Glutamatergic neuron (in vitro differentiated cells): ENCODE measurements at regions not wholly inside any gene's neighbourhood (a gene's known extent, or its start where the extent isn't known, plus 50 kb on each side); places are given as distances from the start of the nearest gene placed in this dataset.

Source experiments
- DNase-seq: peaks from one replicate; pipeline ENCODE4 v3.0.0; 2022
- H3K27ac Mint-ChIP-seq: one replicate; pipeline ENCODE4 v1.8.0; 2020; ENCODE audit warnings: mild to moderate bottlenecking, mixed read lengths, inconsistent platforms; ENCODE audit not compliant: unreplicated experiment
- H3K27me3 Mint-ChIP-seq: one replicate; pipeline ENCODE4 v1.8.0; 2020; ENCODE audit warnings: mild to moderate bottlenecking, moderate library complexity, mixed read lengths, inconsistent platforms; ENCODE audit not compliant: unreplicated experiment
- H3K36me3 Mint-ChIP-seq: one replicate; pipeline ENCODE4 v1.8.0; 2020; ENCODE audit warnings: mild to moderate bottlenecking, mixed read lengths, inconsistent platforms; ENCODE audit not compliant: unreplicated experiment
- H3K4me1 Mint-ChIP-seq: one replicate; pipeline ENCODE4 v1.8.0; 2020; ENCODE audit warnings: mild to moderate bottlenecking, low read depth, mixed read lengths, inconsistent platforms; ENCODE audit not compliant: unreplicated experiment
- H3K4me3 Mint-ChIP-seq: one replicate; pipeline ENCODE4 v1.8.0; 2020; ENCODE audit warnings: mild to moderate bottlenecking, mixed read lengths, inconsistent platforms; ENCODE audit not compliant: unreplicated experiment
- H3K9me3 Mint-ChIP-seq: one replicate; pipeline ENCODE4 v1.8.0; 2020; ENCODE audit warnings: mild to moderate bottlenecking, moderate library complexity, mixed read lengths, inconsistent platforms; ENCODE audit not compliant: unreplicated experiment
- CTCF ChIP-seq: fragments of 200-600 bp; sonication (generic); IDR thresholded peaks from one replicate; pipeline ENCODE4 v1.5.0; 2021; ENCODE audit not compliant: partially characterized antibody, unreplicated experiment

- no peak for DNase-seq
- H3K36me3 Mint-ChIP-seq = peaks cover 20% of the 10 kb centered on the region
- no peak for TF ChIP-seq CTCF
- no peaks in the 10 kb centered on the region for H3K27me3 Mint-ChIP-seq
- no peak overlapping the region for H3K27ac Mint-ChIP-seq
- no peak overlapping the region for H3K4me3 Mint-ChIP-seq
- peaks cover 5% of the 10 kb centered on the region for H3K9me3 Mint-ChIP-seq
- H3K4me1 Mint-ChIP-seq = no peaks in the 10 kb centered on the region
These were observed 173.1 kb downstream of the CYLC2 start for GRCh38 chr9:103168254-103168653.

- Mint-ChIP-seq H3K27ac (no peak overlapping the region), H3K4me1 (no peaks in the 10 kb centered on the region), H3K36me3 (peaks cover 20% of the 10 kb centered on the region), H3K27me3 (no peaks in the 10 kb centered on the region), H3K9me3 (peaks cover 5% of the 10 kb centered on the region), H3K4me3 (no peak overlapping the region)
- DNase-seq = no peak
- no peak for TF ChIP-seq CTCF
These were observed 174.7 kb downstream of the CYLC2 start for GRCh38 chr9:103169798-103170197.

- no peak overlapping the region for H3K27ac Mint-ChIP-seq
- H3K9me3 Mint-ChIP-seq = no peaks in the 10 kb centered on the region
- DNase-seq = no peak
- H3K27me3 Mint-ChIP-seq = no peaks in the 10 kb centered on the region
- H3K36me3 Mint-ChIP-seq = no peaks in the 10 kb centered on the region
- TF ChIP-seq CTCF = no peak
- H3K4me1 Mint-ChIP-seq = no peaks in the 10 kb centered on the region
- no peak overlapping the region for H3K4me3 Mint-ChIP-seq
These were observed 188.6 kb downstream of the CYLC2 start for GRCh38 chr9:103183701-103184171.

GRCh38 chr9:103186959-103187358, 191.8 kb downstream of the CYLC2 start:
- Mint-ChIP-seq H3K9me3 (no peaks in the 10 kb centered on the region), H3K27ac (no peak overlapping the region), H3K27me3 (no peaks in the 10 kb centered on the region), H3K36me3 (no peaks in the 10 kb centered on the region), H3K4me3 (no peak overlapping the region), H3K4me1 (no peaks in the 10 kb centered on the region)
- DNase-seq = no peak
- no peak for TF ChIP-seq CTCF

- H3K36me3 Mint-ChIP-seq = no peaks in the 10 kb centered on the region
- no peak overlapping the region for H3K27ac Mint-ChIP-seq
- no peak for TF ChIP-seq CTCF
- H3K4me1 Mint-ChIP-seq = no peaks in the 10 kb centered on the region
- no peak for DNase-seq
- H3K9me3 Mint-ChIP-seq = no peaks in the 10 kb centered on the region
- H3K4me3 Mint-ChIP-seq = no peak overlapping the region
- H3K27me3 Mint-ChIP-seq = no peaks in the 10 kb centered on the region
These were observed 193.7 kb downstream of the CYLC2 start for GRCh38 chr9:103188781-103189350.
